SK-N-SH treated with all-trans-retinoic acid at 6 μM for 48 hours (cell line): ENCODE measurements at regions not wholly inside any gene's neighbourhood (a gene's known extent, or its start where the extent isn't known, plus 50 kb on each side); places are given as distances from the start of the nearest gene placed in this dataset.

Experiments
- ARNTL ChIP-seq: fragments of 450-650 bp; formaldehyde crosslinking; IDR thresholded peaks from 2 replicates; pipeline ENCODE4 v1.5.0; 2020; ENCODE audit warnings: low read depth, mild to moderate bottlenecking, moderate library complexity, borderline replicate concordance
- CSDC2 ChIP-seq: fragments of 250-450 bp; sonication (Bioruptor Pico); IDR thresholded peaks from 2 replicates; pipeline ENCODE4 v1.5.0; 2020; ENCODE audit warnings: mild to moderate bottlenecking, moderate library complexity
- PATZ1 ChIP-seq: fragments of 250-450 bp; sonication (Bioruptor Pico); IDR thresholded peaks from 2 replicates; pipeline ENCODE4 v1.8.0; 2020; ENCODE audit warnings: mild to moderate bottlenecking, moderate library complexity, borderline replicate concordance
- PPARA ChIP-seq: fragments of 250-450 bp; sonication (Bioruptor Pico); IDR thresholded peaks from 2 replicates; pipeline ENCODE4 v1.5.0; 2020; ENCODE audit warnings: mild to moderate bottlenecking, borderline replicate concordance
- RARB ChIP-seq: fragments of 250-450 bp; sonication (Bioruptor Pico); IDR thresholded peaks from 2 replicates; pipeline ENCODE4 v1.8.0; 2021; ENCODE audit warnings: mild to moderate bottlenecking, moderate library complexity
- SNAI2 ChIP-seq: fragments of 250-450 bp; sonication (Bioruptor Pico); IDR thresholded peaks from 2 replicates; pipeline ENCODE4 v1.5.0; 2020; ENCODE audit warnings: mild to moderate bottlenecking, moderate library complexity
- TCF4 ChIP-seq: fragments of 250-450 bp; sonication (Bioruptor Pico); IDR thresholded peaks from 2 replicates; pipeline ENCODE4 v1.8.0; 2021; ENCODE audit warnings: mild to moderate bottlenecking, moderate library complexity, borderline replicate concordance
- TSHZ2 ChIP-seq: fragments of 250-450 bp; sonication (Bioruptor Pico); IDR thresholded peaks from 2 replicates; pipeline ENCODE4 v1.5.0; 2020; ENCODE audit warnings: mild to moderate bottlenecking, moderate library complexity
- ZC3H10 ChIP-seq: fragments of 250-450 bp; sonication (Bioruptor Pico); IDR thresholded peaks from 2 replicates; pipeline ENCODE4 v1.5.1; 2021; ENCODE audit warnings: mild to moderate bottlenecking, moderate library complexity
- ZNF70 ChIP-seq: fragments of 450-650 bp; formaldehyde crosslinking; IDR thresholded peaks from 2 replicates; pipeline ENCODE4 v1.5.0; 2020; ENCODE audit warnings: mild to moderate bottlenecking, moderate library complexity
- ZNF8 ChIP-seq: fragments of 450-650 bp; formaldehyde crosslinking; IDR thresholded peaks from 2 replicates; pipeline ENCODE4 v1.5.0; 2020; ENCODE audit warnings: mild to moderate bottlenecking, moderate library complexity

- TF ChIP-seq ARNTL (no peak), ZNF8 (no peak), TSHZ2 (CRISPR knock-in tag) (no peak), CSDC2 (CRISPR knock-in tag) (no peak), PPARA (CRISPR knock-in tag) (no peak), PATZ1 (no peak), RARB (no peak), ZNF70 (CRISPR knock-in tag) (no peak), TCF4 (no peak), SNAI2 (CRISPR knock-in tag) (no peak), ZC3H10 (no peak)
These were observed 1141.2 kb upstream of the TMEM132C start for GRCh38 chr12:127125607-127126259.
